CD14-positive monocyte (primary cell): ENCODE measurements at regions not wholly inside any gene's neighbourhood (a gene's known extent, or its start where the extent isn't known, plus 50 kb on each side); places are given as distances from the start of the nearest gene placed in this dataset.

ENCODE experiments used
- DNase-seq, 3 donors: peaks; one replicate each; pipeline ENCODE4 v3.0.0-alpha.2; 2011 to 2022
- H2AFZ ChIP-seq: 2 replicates; pipeline ENCODE4 v1.6.0; 2012; ENCODE audit warnings: mild to moderate bottlenecking, low read depth, low read length, inconsistent platforms; ENCODE audit not compliant: insufficient read depth, poor library complexity, severe bottlenecking
- H3K27ac ChIP-seq, 2 donors: 1 replicate in 1 of 2; 2 replicates in 1 of 2; pipeline ENCODE4 v1.5.1; 2012 to 2013; ENCODE audit warnings: low read length in 2 of 2, control low read depth in 1 of 2, inconsistent platforms in 1 of 2, low read depth in 1 of 2, mild to moderate bottlenecking in 1 of 2
- H3K27me3 ChIP-seq, 2 donors: one replicate each; pipeline versions ENCODE4 v1.6.0 to v1.6.1; 2011 to 2013; ENCODE audit warnings: low read length in 2 of 2; ENCODE audit not compliant: control insufficient read depth in 2 of 2, insufficient read depth in 2 of 2
- H3K36me3 ChIP-seq, 2 donors: replicated peaks in 1 of 2; 1 replicate in 1 of 2; 2 replicates in 1 of 2; pipeline versions ENCODE4 v1.5.1 to v1.6.1; 2012 to 2013; ENCODE audit warnings: low read length in 2 of 2, control low read depth in 1 of 2, inconsistent platforms in 1 of 2, mild to moderate bottlenecking in 1 of 2; ENCODE audit not compliant: insufficient read depth in 2 of 2, control insufficient read depth in 1 of 2
- H3K4me1 ChIP-seq, 2 donors: 1 replicate in 1 of 2; 2 replicates in 1 of 2; pipeline versions ENCODE4 v1.5.1 to v1.6.1; 2012 to 2013; ENCODE audit warnings: low read length in 2 of 2, control low read depth in 1 of 2, inconsistent platforms in 1 of 2, mild to moderate bottlenecking in 1 of 2, moderate library complexity in 1 of 2; ENCODE audit not compliant: insufficient read depth in 2 of 2, control insufficient read depth in 1 of 2
- H3K4me2 ChIP-seq: replicated peaks from 2 replicates; pipeline ENCODE3; 2012; ENCODE audit warnings: low read length, moderate library complexity, mild to moderate bottlenecking; ENCODE audit not compliant: poor library complexity, severe bottlenecking; ENCODE audit errors: extremely low read depth
- H3K4me3 ChIP-seq, 3 experiments: fragments of 200-600 bp in 1 of 3; sonication (generic) in 1 of 3; replicated peaks in 1 of 3; 1 replicate in 2 of 3; 2 replicates in 1 of 3; pipeline ENCODE4 v1.5.1; 2011 to 2013; ENCODE audit warnings: low read length in 3 of 3, mild to moderate bottlenecking in 3 of 3, control low read depth in 2 of 3, low read depth in 2 of 3, inconsistent platforms in 1 of 3, moderate library complexity in 1 of 3
- H3K79me2 ChIP-seq: 2 replicates; pipeline ENCODE4 v1.6.0; 2012; ENCODE audit warnings: mild to moderate bottlenecking, control low read depth, inconsistent platforms, low read length, moderate library complexity; ENCODE audit not compliant: insufficient read depth
- H3K9ac ChIP-seq: 2 replicates; pipeline ENCODE4 v1.6.0; 2017; ENCODE audit warnings: low read length, mild to moderate bottlenecking; ENCODE audit not compliant: insufficient read depth, poor library complexity, severe bottlenecking
- H3K9me3 ChIP-seq, 2 donors: replicated peaks in 1 of 2; 1 replicate in 1 of 2; 2 replicates in 1 of 2; pipeline versions ENCODE4 v1.5.1 to v1.6.1; 2012 to 2013; ENCODE audit warnings: low read length in 2 of 2, control low read depth in 1 of 2; ENCODE audit not compliant: control insufficient read depth in 1 of 2, insufficient read depth in 1 of 2
- H4K20me1 ChIP-seq: 2 replicates; pipeline ENCODE4 v1.6.0; 2012; ENCODE audit warnings: mild to moderate bottlenecking, low read length, control low read depth, moderate library complexity; ENCODE audit not compliant: insufficient read depth
- H3K27ac Mint-ChIP-seq, 7 donors: one replicate each; pipeline ENCODE4 v1.8.0; 2020; ENCODE audit warnings: mild to moderate bottlenecking in 7 of 7, mixed read lengths in 7 of 7, moderate library complexity in 6 of 7, inconsistent platforms in 2 of 7
- H3K27me3 Mint-ChIP-seq, 3 donors: one replicate each; pipeline ENCODE4 v1.8.0; 2021 to 2022; ENCODE audit warnings: low read depth in 3 of 3, mild to moderate bottlenecking in 3 of 3, mixed read lengths in 3 of 3, moderate library complexity in 3 of 3, inconsistent platforms in 1 of 3
- H3K36me3 Mint-ChIP-seq, 2 donors: one replicate each; pipeline ENCODE4 v1.8.0; 2020; ENCODE audit warnings: mixed read lengths in 2 of 2, inconsistent platforms in 1 of 2, mild to moderate bottlenecking in 1 of 2
- H3K4me1 Mint-ChIP-seq: one replicate; pipeline ENCODE4 v1.8.0; 2020; ENCODE audit warnings: mild to moderate bottlenecking, mixed read lengths
- H3K4me3 Mint-ChIP-seq, 2 donors: one replicate each; pipeline ENCODE4 v1.8.0; 2020; ENCODE audit warnings: mild to moderate bottlenecking in 2 of 2, mixed read lengths in 2 of 2, moderate library complexity in 1 of 2
- H3K9me3 Mint-ChIP-seq, 7 donors: one replicate each; pipeline ENCODE4 v1.8.0; 2020 to 2022; ENCODE audit warnings: mixed read lengths in 7 of 7, mild to moderate bottlenecking in 6 of 7, moderate library complexity in 6 of 7, inconsistent platforms in 2 of 7
- WGBS: methylation state at CpG from one replicate; pipeline ENCODE4 v1.1.5; 2013; ENCODE audit warnings: missing lambda C conversion rate; ENCODE audit not compliant: insufficient coverage; 5-methylcytosine and 5-hydroxymethylcytosine counted together
- intact Hi-C, 2 donors: fragments of 100-400 bp; cut with micrococcal nuclease; formaldehyde crosslinking; loops; one replicate each; pipeline versions ENCODE4 v1.15.0 to v1.15.1; 2023
- TF ChIP-seq, protein P1 (sequence below): fragments of 200-600 bp; IDR thresholded peaks from one replicate; pipeline ENCODE4 v1.8.0; 2022; ENCODE audit warnings: antibody characterized with exemption, mild to moderate bottlenecking

DNA sequence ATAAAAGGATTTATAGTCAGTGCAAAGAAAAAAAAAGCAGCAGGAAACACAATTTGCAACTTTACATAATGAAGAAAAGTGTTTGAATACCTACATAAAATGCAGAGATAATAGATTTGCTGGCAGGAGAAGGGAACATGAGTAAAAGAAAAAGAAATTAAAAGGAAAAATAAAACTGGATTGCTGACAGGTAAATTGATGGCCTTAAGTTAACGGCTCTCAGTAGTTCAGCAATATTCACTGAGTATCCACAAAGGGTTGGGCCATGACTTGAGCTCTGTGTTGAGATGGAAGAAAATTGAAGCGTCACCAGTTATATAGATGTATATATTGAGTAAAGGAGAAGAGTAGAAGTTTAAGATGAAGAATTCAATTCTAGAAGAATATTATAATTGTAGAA lies 330.1 kb upstream of the VCX start:
- Histone ChIP-seq H3K4me3 (no peak overlapping the region), H3K36me3 (no peaks in the 10 kb centered on the region), H3K4me2 (no peak overlapping the region), H3K9me3 (no peaks in the 10 kb centered on the region), H3K27me3 (no peaks in the 10 kb centered on the region), H3K4me1 (no peaks in the 10 kb centered on the region), H2AFZ (no peak overlapping the region), H3K27ac (no peak overlapping the region), H3K9ac (no peak overlapping the region), H4K20me1 (no peaks in the 10 kb centered on the region), H3K79me2 (no peaks in the 10 kb centered on the region)
- Mint-ChIP-seq H3K27me3 (no peaks in the 10 kb centered on the region), H3K4me1 (no peaks in the 10 kb centered on the region), H3K27ac (no peak overlapping the region), H3K36me3 (no peaks in the 10 kb centered on the region), H3K4me3 (no peak overlapping the region), H3K9me3 (peaks cover 0 to 5% (median 2%) of the 10 kb centered on the region in 7 donors)
- DNase-seq = no peak
- intact Hi-C loops = no loop called here
- WGBS = 40% methylated on average over 1 of the region's 2 CpGs
- TF ChIP-seq, protein P1, sequence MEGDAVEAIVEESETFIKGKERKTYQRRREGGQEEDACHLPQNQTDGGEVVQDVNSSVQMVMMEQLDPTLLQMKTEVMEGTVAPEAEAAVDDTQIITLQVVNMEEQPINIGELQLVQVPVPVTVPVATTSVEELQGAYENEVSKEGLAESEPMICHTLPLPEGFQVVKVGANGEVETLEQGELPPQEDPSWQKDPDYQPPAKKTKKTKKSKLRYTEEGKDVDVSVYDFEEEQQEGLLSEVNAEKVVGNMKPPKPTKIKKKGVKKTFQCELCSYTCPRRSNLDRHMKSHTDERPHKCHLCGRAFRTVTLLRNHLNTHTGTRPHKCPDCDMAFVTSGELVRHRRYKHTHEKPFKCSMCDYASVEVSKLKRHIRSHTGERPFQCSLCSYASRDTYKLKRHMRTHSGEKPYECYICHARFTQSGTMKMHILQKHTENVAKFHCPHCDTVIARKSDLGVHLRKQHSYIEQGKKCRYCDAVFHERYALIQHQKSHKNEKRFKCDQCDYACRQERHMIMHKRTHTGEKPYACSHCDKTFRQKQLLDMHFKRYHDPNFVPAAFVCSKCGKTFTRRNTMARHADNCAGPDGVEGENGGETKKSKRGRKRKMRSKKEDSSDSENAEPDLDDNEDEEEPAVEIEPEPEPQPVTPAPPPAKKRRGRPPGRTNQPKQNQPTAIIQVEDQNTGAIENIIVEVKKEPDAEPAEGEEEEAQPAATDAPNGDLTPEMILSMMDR = no peak

DNA sequence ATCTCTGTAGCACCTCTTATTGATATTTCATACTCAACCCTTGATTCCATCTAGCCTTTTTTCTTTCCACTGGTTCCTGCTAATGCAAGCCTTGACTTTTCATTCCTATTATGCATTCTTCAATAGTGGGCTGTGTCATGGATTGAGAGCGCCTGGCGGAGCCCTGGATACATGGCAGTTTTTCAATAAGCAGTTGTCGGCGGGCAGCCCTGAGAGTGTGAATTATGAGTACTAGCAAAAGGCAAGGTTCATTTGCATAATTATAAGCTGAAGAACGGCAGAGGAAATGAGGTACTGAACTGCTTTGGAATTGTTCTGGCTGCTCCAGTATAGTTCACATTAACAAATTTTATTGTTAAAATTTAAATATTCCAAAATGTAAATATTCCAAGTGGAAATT lies 339.7 kb upstream of the VCX start:
- Histone ChIP-seq H3K4me2 (no peak overlapping the region), H3K4me3 (no peak overlapping the region), H3K4me1 (no peaks in the 10 kb centered on the region), H3K27ac (no peak overlapping the region), H2AFZ (no peak overlapping the region), H4K20me1 (no peaks in the 10 kb centered on the region), H3K36me3 (no peaks in the 10 kb centered on the region), H3K9ac (no peak overlapping the region), H3K9me3 (no peaks in the 10 kb centered on the region), H3K27me3 (no peaks in the 10 kb centered on the region), H3K79me2 (no peaks in the 10 kb centered on the region)
- intact Hi-C loops = no loop called here
- TF ChIP-seq, protein P1 = no peak
- Mint-ChIP-seq H3K9me3 (peaks cover 2 to 12% (median 3%) of the 10 kb centered on the region in 7 donors), H3K27me3 (peaks cover 0 to 2% (median 1%) of the 10 kb centered on the region in 3 donors), H3K27ac (peak overlapping the region in 1 of 7 donors; percentile 53), H3K4me1 (no peaks in the 10 kb centered on the region), H3K36me3 (no peaks in the 10 kb centered on the region), H3K4me3 (no peak overlapping the region)
- DNase-seq = no peak
- WGBS = no CpG with 5 or more reads among the region's 5 CpGs
